Upper lobe of left lung (tissue), 4 donors: ENCODE measurements at regions not wholly inside any gene's neighbourhood (a gene's known extent, or its start where the extent isn't known, plus 50 kb on each side); places are given as distances from the start of the nearest gene placed in this dataset.

Experiments used
- POLR2A ChIP-seq, 4 donors: fragments of 450-650 bp; IDR thresholded peaks; one replicate each; pipeline ENCODE4 v1.5.1; 2016 to 2017; ENCODE audit warnings: antibody characterized with exemption in 4 of 4, mild to moderate bottlenecking in 2 of 4
- POLR2AphosphoS5 ChIP-seq, 2 donors: sonication (generic); formaldehyde crosslinking; IDR thresholded peaks; one replicate each; pipeline ENCODE4 v1.5.1; 2017; ENCODE audit warnings: antibody characterized with exemption in 2 of 2
- TF ChIP-seq, protein P1 (sequence below), 6 experiments: fragments of 450-650 bp in 4 of 6; fragments of 200-600 bp in 2 of 6; sonication (generic) in 2 of 6; IDR thresholded peaks; one replicate each; pipeline ENCODE4 v1.5.1; 2016 to 2019; ENCODE audit warnings: antibody characterized with exemption in 6 of 6

DNA sequence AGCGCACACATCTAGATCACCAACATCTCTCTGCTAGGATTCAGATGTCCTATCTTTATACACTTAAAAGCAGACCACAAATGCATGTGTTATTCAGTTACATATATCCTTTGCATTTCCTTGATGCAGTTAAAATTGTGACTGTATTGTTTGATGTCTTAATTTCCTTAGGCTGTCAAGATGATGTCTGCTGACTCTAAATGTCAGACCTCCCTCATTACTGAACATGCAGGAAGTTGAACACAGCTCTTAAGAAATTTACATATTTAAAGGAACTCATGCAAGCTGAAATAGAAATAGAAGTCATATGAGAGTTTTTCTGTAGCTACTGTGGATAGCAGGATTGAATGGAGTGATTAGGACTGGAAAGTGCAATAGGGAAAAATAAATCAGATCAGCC lies 336.5 kb upstream of the SEMA6A start:
- TF ChIP-seq, protein P1, sequence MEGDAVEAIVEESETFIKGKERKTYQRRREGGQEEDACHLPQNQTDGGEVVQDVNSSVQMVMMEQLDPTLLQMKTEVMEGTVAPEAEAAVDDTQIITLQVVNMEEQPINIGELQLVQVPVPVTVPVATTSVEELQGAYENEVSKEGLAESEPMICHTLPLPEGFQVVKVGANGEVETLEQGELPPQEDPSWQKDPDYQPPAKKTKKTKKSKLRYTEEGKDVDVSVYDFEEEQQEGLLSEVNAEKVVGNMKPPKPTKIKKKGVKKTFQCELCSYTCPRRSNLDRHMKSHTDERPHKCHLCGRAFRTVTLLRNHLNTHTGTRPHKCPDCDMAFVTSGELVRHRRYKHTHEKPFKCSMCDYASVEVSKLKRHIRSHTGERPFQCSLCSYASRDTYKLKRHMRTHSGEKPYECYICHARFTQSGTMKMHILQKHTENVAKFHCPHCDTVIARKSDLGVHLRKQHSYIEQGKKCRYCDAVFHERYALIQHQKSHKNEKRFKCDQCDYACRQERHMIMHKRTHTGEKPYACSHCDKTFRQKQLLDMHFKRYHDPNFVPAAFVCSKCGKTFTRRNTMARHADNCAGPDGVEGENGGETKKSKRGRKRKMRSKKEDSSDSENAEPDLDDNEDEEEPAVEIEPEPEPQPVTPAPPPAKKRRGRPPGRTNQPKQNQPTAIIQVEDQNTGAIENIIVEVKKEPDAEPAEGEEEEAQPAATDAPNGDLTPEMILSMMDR (IDR thresholded peaks at IDR 0.05) = no peak
- TF ChIP-seq POLR2A (IDR thresholded peaks at IDR 0.05) = no peak
- TF ChIP-seq POLR2AphosphoS5 (IDR thresholded peaks at IDR 0.05) = no peak
